ENCODE measurements at regions not wholly inside any gene's neighbourhood (a gene's known extent, or its start where the extent isn't known, plus 50 kb on each side); places are given as distances from the start of the nearest gene placed in this dataset.

GRCh38 chr4:149168645-149169044 lies 647.0 kb downstream of the IQCM start:
- Histone ChIP-seq H3K9me3 (ENCODE audit: control insufficient read depth, insufficient read depth, low read depth, low read length) (no peaks in the 10 kb centered on the region), H3K4me1 (ENCODE audit: control insufficient read depth, insufficient read depth, low read length) (peaks cover 17% of the 10 kb centered on the region)

GRCh38 chr4:149166876-149167275 lies 648.8 kb downstream of the IQCM start:
- Histone ChIP-seq H3K4me1 (ENCODE audit: control insufficient read depth, insufficient read depth, low read length) (peaks cover 17% of the 10 kb centered on the region), H3K9ac (ENCODE audit: low read length) (no peak overlapping the region), H3K36me3 (ENCODE audit: control insufficient read depth, insufficient read depth, low read length) (no peaks in the 10 kb centered on the region), H3K27ac (ENCODE audit: low read depth, low read length) (no peak overlapping the region), H3K4me3 (ENCODE audit: low read depth, low read length) (no peak overlapping the region), H3K27me3 (ENCODE audit: control insufficient read depth, insufficient read depth, low read length) (no peaks in the 10 kb centered on the region), H3K9me3 (ENCODE audit: control insufficient read depth, insufficient read depth, low read depth, low read length) (no peaks in the 10 kb centered on the region)

More at GRCh38 chr4:149168645-149169044, 647.0 kb downstream of the IQCM start:
- no peaks in the 10 kb centered on the region for H3K27me3 ChIP-seq (ENCODE audit: control insufficient read depth, insufficient read depth, low read length)
- no peak overlapping the region for H3K4me3 ChIP-seq (ENCODE audit: low read depth, low read length)
- no peak overlapping the region for H3K27ac ChIP-seq (ENCODE audit: low read depth, low read length)
- no peaks in the 10 kb centered on the region for H3K36me3 ChIP-seq (ENCODE audit: control insufficient read depth, insufficient read depth, low read length)
- no peak overlapping the region for H3K9ac ChIP-seq (ENCODE audit: low read length)

DNA sequence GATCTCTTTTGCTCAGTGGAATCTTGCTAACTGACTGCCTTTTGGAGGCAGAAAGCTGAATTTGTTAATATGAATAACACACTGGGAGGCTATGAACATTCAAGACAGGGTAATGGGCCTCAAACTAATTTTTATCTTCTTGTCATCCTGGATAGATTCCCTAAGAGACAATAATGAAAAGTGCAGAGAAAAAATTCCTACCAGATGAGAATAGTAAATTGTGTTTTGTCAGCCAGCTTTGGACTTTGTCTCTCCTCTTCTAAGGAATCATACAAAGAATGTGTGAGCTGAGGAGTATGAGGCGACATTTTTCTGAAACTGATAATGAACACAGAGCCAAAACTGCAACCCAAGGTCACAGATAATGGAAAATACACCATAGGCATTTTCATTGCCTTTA lies 649.3 kb downstream of the IQCM start:
- Histone ChIP-seq H3K9ac (ENCODE audit: low read length) (no peak overlapping the region), H3K9me3 (ENCODE audit: control insufficient read depth, insufficient read depth, low read depth, low read length) (no peaks in the 10 kb centered on the region), H3K4me1 (ENCODE audit: control insufficient read depth, insufficient read depth, low read length) (peaks cover 17% of the 10 kb centered on the region), H3K36me3 (ENCODE audit: control insufficient read depth, insufficient read depth, low read length) (no peaks in the 10 kb centered on the region), H3K27me3 (ENCODE audit: control insufficient read depth, insufficient read depth, low read length) (no peaks in the 10 kb centered on the region), H3K27ac (ENCODE audit: low read depth, low read length) (no peak overlapping the region), H3K4me3 (ENCODE audit: low read depth, low read length) (no peak overlapping the region)

DNA sequence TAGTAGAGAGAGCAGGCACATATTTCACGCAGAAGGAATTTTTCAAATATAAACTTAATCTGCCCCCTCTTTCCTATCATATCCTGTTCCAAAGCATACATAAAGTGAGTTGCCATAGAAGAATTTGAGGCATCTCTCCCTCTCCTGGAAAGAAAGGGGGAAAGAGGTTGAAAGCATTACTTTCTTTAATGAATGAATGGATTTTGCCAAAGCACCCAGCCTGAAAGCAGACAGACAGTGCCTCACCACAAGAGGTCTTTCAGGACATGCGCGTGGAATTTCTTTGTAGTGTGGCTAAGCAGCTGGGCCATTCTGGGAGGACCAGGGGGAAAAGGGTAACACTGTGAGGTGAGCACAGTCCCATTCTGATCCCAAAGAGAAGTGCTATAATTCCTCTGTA lies 651.4 kb downstream of the IQCM start:
- H3K27me3 ChIP-seq (ENCODE audit: control insufficient read depth, insufficient read depth, low read length), result no peaks in the 10 kb centered on the region
- H3K9ac ChIP-seq (ENCODE audit: low read length), result no peak overlapping the region
- H3K27ac ChIP-seq (ENCODE audit: low read depth, low read length), result no peak overlapping the region
- no peaks in the 10 kb centered on the region for H3K36me3 ChIP-seq (ENCODE audit: control insufficient read depth, insufficient read depth, low read length)
- H3K4me3 ChIP-seq (ENCODE audit: low read depth, low read length), result no peak overlapping the region
- peaks cover 17% of the 10 kb centered on the region for H3K4me1 ChIP-seq (ENCODE audit: control insufficient read depth, insufficient read depth, low read length)
- no peaks in the 10 kb centered on the region for H3K9me3 ChIP-seq (ENCODE audit: control insufficient read depth, insufficient read depth, low read depth, low read length)

DNA sequence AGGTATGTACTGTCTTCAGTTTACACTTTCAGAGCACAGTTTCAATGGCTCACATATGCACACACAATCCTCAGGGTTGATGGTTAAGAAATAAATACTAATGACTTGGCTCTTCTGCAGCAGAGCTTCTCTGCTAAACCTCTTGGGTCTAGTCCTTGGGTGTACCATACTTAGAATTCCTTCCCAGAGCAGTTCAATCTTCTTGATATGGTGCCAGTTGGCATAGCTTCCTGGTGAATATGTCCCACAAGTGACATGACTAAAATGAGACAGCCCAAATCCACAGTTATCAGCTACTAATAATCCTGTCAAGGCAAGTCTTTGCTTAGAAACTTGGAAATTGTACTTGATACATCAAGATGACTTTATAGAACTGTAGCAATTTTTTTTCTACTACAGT lies 654.4 kb downstream of the IQCM start:
- no peak overlapping the region for H3K9ac ChIP-seq (ENCODE audit: low read length)

DNA sequence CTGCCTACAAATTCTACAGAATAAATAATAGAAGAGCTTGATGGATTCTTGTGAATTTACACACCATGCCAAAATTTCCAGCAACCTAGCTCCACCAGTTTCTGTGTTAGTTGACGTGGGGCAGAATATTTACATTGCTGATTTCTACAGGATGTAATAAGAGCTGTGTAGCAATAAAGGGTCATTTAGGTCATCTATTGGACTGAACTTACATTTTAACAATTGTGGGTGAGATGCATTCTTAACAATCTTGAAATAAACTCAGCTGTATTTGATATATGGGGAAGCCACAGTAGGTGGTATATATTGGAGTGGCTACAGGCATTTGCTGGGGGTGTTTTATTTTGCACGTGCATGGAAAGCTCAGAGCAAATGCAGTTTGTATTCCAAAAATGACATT lies 655.3 kb downstream of the IQCM start:
- no peak overlapping the region for H3K4me3 ChIP-seq (ENCODE audit: low read depth, low read length)
- H3K9ac ChIP-seq (ENCODE audit: low read length), result no peak overlapping the region
- no peak overlapping the region for H3K27ac ChIP-seq (ENCODE audit: low read depth, low read length)
- H3K36me3 ChIP-seq (ENCODE audit: control insufficient read depth, insufficient read depth, low read length), result no peaks in the 10 kb centered on the region
- H3K27me3 ChIP-seq (ENCODE audit: control insufficient read depth, insufficient read depth, low read length), result no peaks in the 10 kb centered on the region
- 0 out of 2 replicates have a peak, but pooled peaks cover 6% of the 10 kb centered on the region for H3K4me1 ChIP-seq (ENCODE audit: control insufficient read depth, insufficient read depth, low read length)
- H3K9me3 ChIP-seq (ENCODE audit: control insufficient read depth, insufficient read depth, low read depth, low read length), result 0 out of 2 replicates have a peak, but pooled peaks cover 2% of the 10 kb centered on the region

More for the DNA sequence above, 654.4 kb downstream of the IQCM start:
- Histone ChIP-seq H3K27me3 (ENCODE audit: control insufficient read depth, insufficient read depth, low read length) (no peaks in the 10 kb centered on the region), H3K27ac (ENCODE audit: low read depth, low read length) (no peak overlapping the region), H3K4me3 (ENCODE audit: low read depth, low read length) (no peak overlapping the region), H3K9me3 (ENCODE audit: control insufficient read depth, insufficient read depth, low read depth, low read length) (0 out of 2 replicates have a peak, but pooled peaks cover 2% of the 10 kb centered on the region), H3K36me3 (ENCODE audit: control insufficient read depth, insufficient read depth, low read length) (no peaks in the 10 kb centered on the region), H3K4me1 (ENCODE audit: control insufficient read depth, insufficient read depth, low read length) (peaks cover 8% of the 10 kb centered on the region; the same call in 1 of the 2 replicates)

- Histone ChIP-seq H3K27me3 (ENCODE audit: control insufficient read depth, insufficient read depth, low read length) (no peaks in the 10 kb centered on the region), H3K27ac (ENCODE audit: low read depth, low read length) (no peak overlapping the region), H3K4me1 (ENCODE audit: control insufficient read depth, insufficient read depth, low read length) (no peaks in the 10 kb centered on the region), H3K9ac (ENCODE audit: low read length) (no peak overlapping the region), H3K36me3 (ENCODE audit: control insufficient read depth, insufficient read depth, low read length) (no peaks in the 10 kb centered on the region), H3K9me3 (ENCODE audit: control insufficient read depth, insufficient read depth, low read depth, low read length) (0 out of 2 replicates have a peak, but pooled peaks cover 2% of the 10 kb centered on the region), H3K4me3 (ENCODE audit: low read depth, low read length) (no peak overlapping the region)
Observed at GRCh38 chr4:149158817-149159216, 656.8 kb downstream of the IQCM start.

DNA sequence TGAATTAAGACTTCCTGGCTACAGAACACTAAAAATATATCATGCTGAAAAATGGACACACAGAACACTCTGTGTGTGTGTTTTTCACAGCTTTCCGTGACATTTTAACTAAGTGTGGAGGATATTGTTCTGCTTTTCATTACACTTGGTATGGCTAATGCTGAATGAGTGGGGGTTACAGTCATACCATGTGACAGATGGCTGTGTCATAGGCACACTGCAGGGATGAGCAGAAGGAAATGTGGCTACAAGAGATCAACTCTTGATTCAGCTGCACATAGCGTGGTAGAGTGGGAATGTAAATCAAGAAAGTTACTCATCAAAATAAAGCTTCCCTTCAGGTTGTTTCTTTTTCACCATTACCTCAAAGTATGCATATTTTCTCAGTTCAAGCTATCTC lies 669.8 kb downstream of the IQCM start:
- no peaks in the 10 kb centered on the region for H3K4me1 ChIP-seq (ENCODE audit: control insufficient read depth, insufficient read depth, low read length)
- no peaks in the 10 kb centered on the region for H3K27me3 ChIP-seq (ENCODE audit: control insufficient read depth, insufficient read depth, low read length)
- H3K4me3 ChIP-seq (ENCODE audit: low read depth, low read length), result no peak overlapping the region
- no peaks in the 10 kb centered on the region for H3K9me3 ChIP-seq (ENCODE audit: control insufficient read depth, insufficient read depth, low read depth, low read length)
- no peak overlapping the region for H3K27ac ChIP-seq (ENCODE audit: low read depth, low read length)
- H3K9ac ChIP-seq (ENCODE audit: low read length), result no peak overlapping the region
- no peaks in the 10 kb centered on the region for H3K36me3 ChIP-seq (ENCODE audit: control insufficient read depth, insufficient read depth, low read length)

GRCh38 chr4:149144060-149144459 lies 671.6 kb downstream of the IQCM start:
- Histone ChIP-seq H3K27me3 (ENCODE audit: control insufficient read depth, insufficient read depth, low read length) (no peaks in the 10 kb centered on the region), H3K27ac (ENCODE audit: low read depth, low read length) (no peak overlapping the region), H3K4me3 (ENCODE audit: low read depth, low read length) (no peak overlapping the region), H3K4me1 (ENCODE audit: control insufficient read depth, insufficient read depth, low read length) (no peaks in the 10 kb centered on the region; the same call in 1 of the 2 replicates), H3K36me3 (ENCODE audit: control insufficient read depth, insufficient read depth, low read length) (no peaks in the 10 kb centered on the region), H3K9me3 (ENCODE audit: control insufficient read depth, insufficient read depth, low read depth, low read length) (no peaks in the 10 kb centered on the region), H3K9ac (ENCODE audit: low read length) (no peak overlapping the region)

- no peak overlapping the region for H3K9ac ChIP-seq (ENCODE audit: low read length)
- H3K9me3 ChIP-seq (ENCODE audit: control insufficient read depth, insufficient read depth, low read depth, low read length), result no peaks in the 10 kb centered on the region
- H3K4me1 ChIP-seq (ENCODE audit: control insufficient read depth, insufficient read depth, low read length), result no peaks in the 10 kb centered on the region; the same call in 1 of the 2 replicates
- no peak overlapping the region for H3K4me3 ChIP-seq (ENCODE audit: low read depth, low read length)
- H3K36me3 ChIP-seq (ENCODE audit: control insufficient read depth, insufficient read depth, low read length), result no peaks in the 10 kb centered on the region
- H3K27ac ChIP-seq (ENCODE audit: low read depth, low read length), result no peak overlapping the region
- H3K27me3 ChIP-seq (ENCODE audit: control insufficient read depth, insufficient read depth, low read length), result no peaks in the 10 kb centered on the region
Observed at GRCh38 chr4:149141391-149141790, 674.3 kb downstream of the IQCM start.

GRCh38 chr4:149140841-149141240 lies 674.8 kb downstream of the IQCM start:
- no peaks in the 10 kb centered on the region for H3K36me3 ChIP-seq (ENCODE audit: control insufficient read depth, insufficient read depth, low read length)
- H3K9ac ChIP-seq (ENCODE audit: low read length), result no peak overlapping the region
- H3K27ac ChIP-seq (ENCODE audit: low read depth, low read length), result no peak overlapping the region
- H3K4me1 ChIP-seq (ENCODE audit: control insufficient read depth, insufficient read depth, low read length), result no peaks in the 10 kb centered on the region; the same call in 1 of the 2 replicates
- no peaks in the 10 kb centered on the region for H3K9me3 ChIP-seq (ENCODE audit: control insufficient read depth, insufficient read depth, low read depth, low read length)
- H3K4me3 ChIP-seq (ENCODE audit: low read depth, low read length), result no peak overlapping the region
- H3K27me3 ChIP-seq (ENCODE audit: control insufficient read depth, insufficient read depth, low read length), result no peaks in the 10 kb centered on the region

Data from HUES6 (cell line).